ENCODE measurements at regions not wholly inside any gene's neighbourhood (a gene's known extent, or its start where the extent isn't known, plus 50 kb on each side); places are given as distances from the start of the nearest gene placed in this dataset.

DNA sequence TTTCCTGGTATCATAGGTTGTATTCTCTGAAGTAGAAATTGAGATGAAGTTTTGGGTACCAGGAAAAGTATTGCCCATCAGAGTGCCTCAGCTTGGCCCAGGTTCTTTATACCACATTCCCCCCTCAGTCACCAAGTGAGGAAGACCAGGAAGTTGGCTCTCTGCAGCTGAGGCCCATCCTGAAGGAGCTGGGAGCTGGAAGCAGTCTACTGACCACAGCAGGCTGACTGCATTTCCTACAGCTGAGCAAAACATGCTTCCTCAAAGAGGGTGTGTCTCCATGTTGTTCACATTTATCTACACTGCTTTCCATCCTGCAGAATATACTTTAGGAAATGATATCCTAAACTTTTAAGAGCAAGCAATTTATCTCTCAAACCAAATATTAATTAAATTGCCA, 654.6 kb downstream of the ELAVL2 start:
- no peak overlapping the region for H3K4me3 ChIP-seq
- intact Hi-C loops (cut with DNase I): no loop called here
- no peaks in the 10 kb centered on the region for H3K27me3 ChIP-seq
- peaks cover 0 to 9% (median 4%) of the 10 kb centered on the region in 4 donors for H3K4me1 ChIP-seq
- TF ChIP-seq EP300 (IDR thresholded peaks at IDR 0.05) (no peak), POLR2AphosphoS5 (IDR thresholded peaks at IDR 0.05) (no peak), POLR2A (IDR thresholded peaks at IDR 0.05; ENCODE audit: low read depth) (no peak)
- TF ChIP-seq, protein P1, sequence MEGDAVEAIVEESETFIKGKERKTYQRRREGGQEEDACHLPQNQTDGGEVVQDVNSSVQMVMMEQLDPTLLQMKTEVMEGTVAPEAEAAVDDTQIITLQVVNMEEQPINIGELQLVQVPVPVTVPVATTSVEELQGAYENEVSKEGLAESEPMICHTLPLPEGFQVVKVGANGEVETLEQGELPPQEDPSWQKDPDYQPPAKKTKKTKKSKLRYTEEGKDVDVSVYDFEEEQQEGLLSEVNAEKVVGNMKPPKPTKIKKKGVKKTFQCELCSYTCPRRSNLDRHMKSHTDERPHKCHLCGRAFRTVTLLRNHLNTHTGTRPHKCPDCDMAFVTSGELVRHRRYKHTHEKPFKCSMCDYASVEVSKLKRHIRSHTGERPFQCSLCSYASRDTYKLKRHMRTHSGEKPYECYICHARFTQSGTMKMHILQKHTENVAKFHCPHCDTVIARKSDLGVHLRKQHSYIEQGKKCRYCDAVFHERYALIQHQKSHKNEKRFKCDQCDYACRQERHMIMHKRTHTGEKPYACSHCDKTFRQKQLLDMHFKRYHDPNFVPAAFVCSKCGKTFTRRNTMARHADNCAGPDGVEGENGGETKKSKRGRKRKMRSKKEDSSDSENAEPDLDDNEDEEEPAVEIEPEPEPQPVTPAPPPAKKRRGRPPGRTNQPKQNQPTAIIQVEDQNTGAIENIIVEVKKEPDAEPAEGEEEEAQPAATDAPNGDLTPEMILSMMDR (IDR thresholded peaks at IDR 0.05): no peak
- H3K36me3 ChIP-seq: no peaks in the 10 kb centered on the region
- H3K27ac ChIP-seq (replicated peaks in 1 of 4): no peak overlapping the region
- peaks cover 0 to 9% (median 0%) of the 10 kb centered on the region in 4 donors for H3K9me3 ChIP-seq
- no peak for DNase-seq (ENCODE audit: extremely low spot score)

DNA sequence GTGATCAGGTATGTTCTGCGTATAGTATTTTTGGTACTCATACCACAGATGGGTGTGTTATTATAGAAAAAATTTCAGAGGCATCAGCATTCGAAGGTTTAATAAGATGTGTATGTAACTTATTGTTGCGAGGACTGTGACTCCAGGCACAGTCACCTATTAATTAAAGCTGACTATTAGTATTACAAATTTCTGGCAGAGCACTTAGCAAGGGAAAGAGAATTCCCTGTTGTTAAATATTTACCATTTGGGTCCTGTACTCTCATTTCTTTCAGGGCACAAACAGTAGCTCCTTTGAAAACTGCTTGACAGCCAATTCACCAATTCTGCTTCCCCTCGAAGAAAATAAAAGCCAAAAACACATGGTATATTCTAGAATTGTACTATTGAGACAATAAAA, 653.8 kb downstream of the ELAVL2 start:
- H3K27me3 ChIP-seq: no peaks in the 10 kb centered on the region
- intact Hi-C loops (cut with DNase I): no loop called here
- TF ChIP-seq, protein P1 (IDR thresholded peaks at IDR 0.05): no peak
- TF ChIP-seq POLR2A (IDR thresholded peaks at IDR 0.05; ENCODE audit: low read depth): no peak
- TF ChIP-seq EP300 (IDR thresholded peaks at IDR 0.05): no peak
- no peak for TF ChIP-seq POLR2AphosphoS5 (IDR thresholded peaks at IDR 0.05)
- no peaks in the 10 kb centered on the region for H3K36me3 ChIP-seq
- peaks cover 0 to 9% (median 0%) of the 10 kb centered on the region in 4 donors for H3K9me3 ChIP-seq
- peaks cover 0 to 9% (median 4%) of the 10 kb centered on the region in 4 donors for H3K4me1 ChIP-seq
- no peak overlapping the region for H3K27ac ChIP-seq (replicated peaks in 1 of 4)
- H3K4me3 ChIP-seq: no peak overlapping the region
- DNase-seq (ENCODE audit: extremely low spot score): no peak
- WGBS: 69% methylated on average over 4 of the region's 4 CpGs

DNA sequence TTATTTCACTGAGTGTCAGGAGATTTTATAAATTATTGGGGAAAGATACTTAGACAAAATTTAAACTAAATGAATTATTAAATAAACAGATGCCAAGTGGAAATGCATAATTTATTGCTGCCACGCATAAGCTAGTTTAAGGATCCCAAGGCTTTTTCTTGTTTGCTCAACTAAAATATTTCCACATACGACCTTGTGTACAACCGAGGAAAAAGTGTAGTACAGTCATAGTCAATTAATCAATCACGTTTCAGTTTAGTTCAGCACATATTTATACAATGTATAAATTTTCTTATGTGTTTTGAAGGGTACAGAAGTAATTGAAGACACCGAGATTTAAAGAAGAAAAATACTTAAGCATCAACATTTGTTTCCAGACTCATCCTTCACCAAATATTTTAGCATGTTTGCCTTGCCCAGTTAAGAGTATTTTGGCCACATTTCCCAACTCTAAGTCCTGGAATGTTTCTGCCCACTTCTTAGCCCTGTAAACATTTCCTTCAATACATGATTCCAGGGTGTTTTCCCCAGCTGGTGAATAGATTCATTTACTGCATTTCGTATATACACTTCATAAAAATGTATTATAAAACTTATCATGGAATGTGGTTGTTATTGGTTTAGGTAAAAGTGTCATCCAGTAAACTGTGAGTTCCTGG, 652.9 kb downstream of the ELAVL2 start:
- DNase-seq (ENCODE audit: extremely low spot score): no peak
- WGBS: 21% methylated on average over 6 of the region's 6 CpGs
- no peaks in the 10 kb centered on the region for H3K27me3 ChIP-seq
- intact Hi-C loops (cut with DNase I): no loop called here
- H3K4me3 ChIP-seq: no peak overlapping the region
- TF ChIP-seq, protein P1 (IDR thresholded peaks at IDR 0.05): no peak
- TF ChIP-seq POLR2A (IDR thresholded peaks at IDR 0.05; ENCODE audit: low read depth) (no peak), POLR2AphosphoS5 (IDR thresholded peaks at IDR 0.05) (no peak), EP300 (IDR thresholded peaks at IDR 0.05) (no peak)
- H3K36me3 ChIP-seq: no peaks in the 10 kb centered on the region
- peaks cover 0 to 9% (median 4%) of the 10 kb centered on the region in 4 donors for H3K4me1 ChIP-seq
- H3K27ac ChIP-seq (replicated peaks in 1 of 4): no peak overlapping the region
- peaks cover 0 to 9% (median 0%) of the 10 kb centered on the region in 4 donors for H3K9me3 ChIP-seq

DNA sequence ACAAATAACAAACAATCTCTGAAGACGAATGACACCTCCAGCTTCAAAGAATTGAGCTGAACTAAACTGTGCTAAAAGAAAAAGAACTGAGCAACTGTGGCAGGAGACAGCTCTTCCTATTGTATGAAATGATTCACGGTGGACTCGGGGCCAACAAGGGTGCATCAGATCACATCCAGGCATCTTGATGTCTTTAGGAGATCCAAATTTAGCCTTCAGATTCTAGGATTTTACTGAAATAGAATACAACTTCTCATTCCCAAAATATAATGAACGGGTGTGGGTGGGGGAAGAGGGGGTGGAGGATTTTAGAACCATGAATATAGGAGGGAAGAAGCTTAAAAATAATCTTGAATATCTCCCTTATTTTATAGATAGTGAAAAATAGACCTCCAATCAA, 631.8 kb downstream of the ELAVL2 start:
- Histone ChIP-seq H3K36me3 (no peaks in the 10 kb centered on the region), H3K27ac (replicated peaks in 1 of 4) (no peak overlapping the region), H3K4me3 (no peak overlapping the region), H3K4me1 (no peaks in the 10 kb centered on the region), H3K9me3 (no peaks in the 10 kb centered on the region), H3K27me3 (no peaks in the 10 kb centered on the region)
- no peak for DNase-seq (ENCODE audit: extremely low spot score)
- TF ChIP-seq EP300 (IDR thresholded peaks at IDR 0.05): no peak
- TF ChIP-seq, protein P1 (IDR thresholded peaks at IDR 0.05): no peak
- TF ChIP-seq POLR2AphosphoS5 (IDR thresholded peaks at IDR 0.05): no peak
- TF ChIP-seq POLR2A (IDR thresholded peaks at IDR 0.05; ENCODE audit: low read depth): no peak
- intact Hi-C loops (cut with DNase I): no loop called here
- 86% methylated on average over 4 of the region's 4 CpGs for WGBS

DNA sequence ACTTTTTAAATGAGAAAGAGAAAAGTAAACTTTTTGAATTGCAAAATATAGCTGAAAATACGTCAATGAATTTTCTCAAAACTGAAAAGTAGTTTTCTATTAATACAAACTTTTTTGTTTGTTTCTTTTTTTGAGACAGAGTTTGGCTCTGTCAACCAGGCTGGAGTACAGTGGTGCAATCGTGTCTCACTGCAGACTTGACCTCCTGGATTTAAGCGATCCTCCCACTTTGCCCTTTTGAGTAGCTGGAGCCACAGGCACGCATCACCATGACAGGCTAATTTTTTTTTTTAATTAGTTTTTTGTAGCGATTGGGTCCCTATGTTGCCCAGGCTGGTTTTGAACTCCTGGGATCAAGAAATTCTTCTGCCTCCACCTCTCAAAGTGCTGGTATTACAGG, 610.4 kb downstream of the ELAVL2 start:
- no peaks in the 10 kb centered on the region for H3K36me3 ChIP-seq
- H3K27me3 ChIP-seq: no peaks in the 10 kb centered on the region
- intact Hi-C loops (cut with DNase I): no loop called here
- H3K27ac ChIP-seq (replicated peaks in 1 of 4): no peak overlapping the region
- no peaks in the 10 kb centered on the region for H3K4me1 ChIP-seq
- no peaks in the 10 kb centered on the region for H3K9me3 ChIP-seq
- WGBS: 66% methylated on average over 5 of the region's 5 CpGs
- DNase-seq (ENCODE audit: extremely low spot score): no peak
- no peak overlapping the region for H3K4me3 ChIP-seq
- TF ChIP-seq, protein P1 (IDR thresholded peaks at IDR 0.05): no peak
- no peak for TF ChIP-seq POLR2AphosphoS5 (IDR thresholded peaks at IDR 0.05)
- no peak for TF ChIP-seq POLR2A (IDR thresholded peaks at IDR 0.05; ENCODE audit: low read depth)
- no peak for TF ChIP-seq EP300 (IDR thresholded peaks at IDR 0.05)

Measured in esophagus muscularis mucosa (tissue), 4 donors.